ENCODE measurements at regions not wholly inside any gene's neighbourhood (a gene's known extent, or its start where the extent isn't known, plus 50 kb on each side); places are given as distances from the start of the nearest gene placed in this dataset.
"Not testable (repeated sequence)": the region's sequence is repeated elsewhere in the genome, so short reads cannot be mapped to it uniquely, and the experiment has no call there.

DNA sequence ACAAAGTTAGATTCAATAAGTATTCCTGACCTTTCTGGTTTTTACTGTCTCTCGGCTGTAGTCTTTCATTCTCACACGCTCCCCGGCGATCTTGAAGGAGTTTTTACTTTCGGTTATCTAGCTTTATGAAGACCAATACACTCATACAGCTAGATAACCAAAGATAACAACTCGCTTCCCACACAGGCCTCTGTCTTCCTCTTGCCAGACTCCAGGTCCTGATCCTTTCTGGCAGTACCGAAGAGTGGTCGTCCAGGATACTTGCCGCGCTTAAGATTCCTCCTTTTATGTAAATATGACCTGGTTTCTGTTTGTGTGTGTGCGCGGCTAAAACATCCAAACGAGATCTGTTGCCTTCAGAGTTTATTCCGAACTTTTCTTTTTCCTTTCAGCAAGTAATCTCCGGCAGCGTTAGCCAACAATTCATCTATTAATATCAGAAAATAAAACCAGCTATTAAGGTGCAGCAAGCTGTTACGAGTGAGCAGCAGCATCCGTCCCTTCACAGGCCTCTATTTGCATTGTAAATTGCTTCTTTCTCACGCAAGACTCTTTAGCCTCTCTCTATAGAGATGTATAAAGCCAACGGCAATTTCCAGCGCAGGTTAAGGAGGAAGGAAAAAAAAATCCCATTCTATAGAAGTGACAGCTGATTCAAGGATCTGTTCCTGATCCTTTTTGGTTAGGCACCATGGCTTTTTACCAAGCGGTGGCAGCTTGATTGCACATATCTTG is 216.1 kb downstream of the MEF2C start:
- DNase-seq, result no peak

GRCh38 chr5:88665750-88666215 is 217.2 kb downstream of the MEF2C start:
- DNase-seq, result no peak

- DNase-seq, result no peak
These were observed 218.3 kb downstream of the MEF2C start for GRCh38 chr5:88664645-88665044.

DNA sequence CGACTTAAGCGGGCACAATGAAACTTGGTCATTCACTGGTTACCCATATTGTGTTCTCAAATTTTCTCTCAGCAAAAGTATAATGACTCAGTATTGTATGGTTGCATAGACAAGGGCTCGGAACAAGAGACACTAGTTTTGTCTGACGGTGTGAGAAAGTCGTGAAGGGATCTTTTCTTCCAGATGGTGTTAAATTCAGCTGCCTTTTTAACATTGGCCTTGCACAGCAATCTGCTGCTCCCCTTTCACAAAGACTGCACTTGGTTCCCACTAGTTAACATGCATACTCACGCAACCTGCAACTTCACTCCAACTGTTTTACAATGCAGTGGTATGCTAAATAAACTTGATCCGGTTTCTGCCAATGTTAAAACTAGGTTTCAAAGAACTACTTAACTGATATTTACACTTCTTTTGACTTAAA is 219.2 kb downstream of the MEF2C start:
- no peak for DNase-seq

DNA sequence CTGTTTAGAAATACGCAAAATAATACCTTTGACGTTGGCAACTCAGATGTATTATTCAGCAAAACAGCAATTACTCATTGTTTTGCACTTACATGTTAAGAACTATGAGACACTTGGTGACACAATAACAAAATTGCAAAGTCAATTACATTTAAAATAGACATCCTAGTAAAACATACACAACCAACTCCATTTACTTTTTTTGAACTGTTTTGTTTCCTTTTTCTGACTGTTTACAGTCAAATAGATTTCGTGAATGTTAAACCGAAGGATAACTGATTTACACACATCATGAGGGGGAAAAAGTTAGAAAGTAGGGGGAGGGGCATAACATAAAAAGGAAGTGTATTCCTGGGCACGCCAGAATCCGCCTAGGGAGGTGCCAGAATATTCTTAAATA is 220.1 kb downstream of the MEF2C start:
- DNase-seq, result no peak

DNA sequence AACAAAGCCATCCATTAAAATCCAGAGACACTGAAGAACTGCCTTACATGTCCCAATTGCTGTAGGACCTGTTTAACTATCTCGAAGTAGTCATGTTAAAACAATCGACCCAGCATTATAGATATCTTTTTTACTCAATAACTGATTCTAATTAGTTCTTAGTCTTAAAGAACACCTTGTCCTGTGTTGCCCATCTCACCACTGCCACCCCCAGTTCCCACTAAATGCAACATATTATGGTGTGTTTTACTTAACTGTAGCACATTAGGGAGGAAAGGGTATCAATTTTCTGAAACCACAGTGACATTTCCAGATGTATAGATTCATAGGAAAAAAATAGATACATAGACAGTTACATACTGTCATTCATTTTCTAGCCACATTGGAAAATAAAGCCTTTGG is 221.2 kb downstream of the MEF2C start:
- no peak for DNase-seq

GRCh38 chr5:88660947-88661805 is 221.8 kb downstream of the MEF2C start:
- no peak for DNase-seq

DNA sequence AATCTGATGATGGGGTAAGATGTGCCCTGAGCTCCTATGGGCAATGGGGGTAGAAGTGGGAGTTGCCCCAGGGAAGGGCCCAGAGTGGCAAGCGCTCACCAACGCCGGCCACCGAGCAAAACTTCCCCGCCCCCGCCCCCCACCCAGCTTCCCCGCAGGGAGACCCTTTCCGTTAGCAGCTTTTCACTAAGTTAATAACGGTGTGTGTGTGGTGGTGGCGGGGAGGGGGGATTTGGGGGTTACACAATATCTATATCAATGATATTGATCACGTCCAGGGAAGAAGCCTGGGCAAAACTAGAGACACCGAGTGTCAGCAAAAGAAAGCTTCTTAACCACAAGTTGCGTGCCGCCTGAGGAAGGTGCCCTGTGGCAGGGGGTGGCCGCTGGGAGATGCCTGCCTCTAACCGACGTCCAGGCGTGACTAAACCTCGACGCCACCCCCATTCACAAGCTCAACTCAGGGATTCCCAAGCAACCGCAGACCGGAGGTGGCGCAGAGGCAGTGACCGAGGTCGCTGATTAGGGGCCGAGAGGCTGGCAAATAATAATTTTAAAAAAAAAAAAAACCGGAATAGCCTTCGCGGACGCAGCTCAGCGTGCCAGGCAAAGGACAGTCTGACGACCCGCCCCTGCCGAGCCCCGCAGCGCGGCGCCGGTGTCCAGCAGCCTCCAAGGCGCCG is 222.6 kb downstream of the MEF2C start:
- DNase-seq, result no peak

- DNase-seq, result no peak
These were observed 223.3 kb downstream of the MEF2C start for GRCh38 chr5:88659529-88660263.

- no peak for DNase-seq
These were observed 224.1 kb downstream of the MEF2C start for GRCh38 chr5:88658886-88659285.

- no peak for DNase-seq
These were observed 224.8 kb downstream of the MEF2C start for GRCh38 chr5:88657906-88658775.

DNA sequence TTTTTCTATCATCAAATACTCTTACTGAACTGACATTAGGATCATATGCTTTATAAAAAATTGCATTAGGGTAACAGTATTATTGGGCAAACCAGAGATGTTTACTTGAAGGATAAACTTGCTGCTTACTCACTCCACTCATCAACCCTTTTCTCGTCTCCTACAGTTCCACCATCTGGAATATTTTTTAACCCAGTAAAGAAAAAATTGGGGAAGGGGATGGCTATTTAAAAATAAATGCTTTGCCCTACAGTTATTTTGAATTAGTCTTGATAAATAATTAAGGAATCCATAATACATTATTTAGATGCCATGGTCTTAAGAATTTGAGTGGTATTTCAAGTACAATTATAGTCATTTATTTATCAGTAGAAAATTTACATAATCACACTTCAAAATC is 225.8 kb downstream of the MEF2C start:
- DNase-seq, result no peak

- no peak for DNase-seq
These were observed 226.6 kb downstream of the MEF2C start for GRCh38 chr5:88656221-88656950.

GRCh38 chr5:88653471-88653870 is 229.5 kb downstream of the MEF2C start:
- no peak for DNase-seq

- DNase-seq, result no peak
These were observed 235.1 kb downstream of the MEF2C start for GRCh38 chr5:88647901-88648300.

DNA sequence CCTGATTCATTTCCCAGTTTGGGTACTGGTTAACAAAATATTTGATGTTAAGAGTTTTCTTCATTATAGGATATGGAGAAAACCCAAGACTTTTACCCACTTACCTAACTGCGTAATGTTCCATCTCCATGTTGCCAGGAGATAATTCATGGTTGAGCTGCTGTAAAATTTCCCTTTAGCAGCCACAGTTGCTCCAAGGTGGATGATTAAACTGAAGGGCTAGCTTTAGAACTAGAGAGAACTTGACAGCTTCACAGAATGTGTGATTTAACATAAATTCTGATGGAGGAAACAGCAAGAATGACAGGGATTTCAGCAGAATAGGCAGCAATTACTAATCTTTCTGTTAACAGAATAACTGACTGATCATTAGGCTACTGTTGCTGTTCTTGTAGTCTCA is 236.1 kb downstream of the MEF2C start:
- no peak for DNase-seq

DNA sequence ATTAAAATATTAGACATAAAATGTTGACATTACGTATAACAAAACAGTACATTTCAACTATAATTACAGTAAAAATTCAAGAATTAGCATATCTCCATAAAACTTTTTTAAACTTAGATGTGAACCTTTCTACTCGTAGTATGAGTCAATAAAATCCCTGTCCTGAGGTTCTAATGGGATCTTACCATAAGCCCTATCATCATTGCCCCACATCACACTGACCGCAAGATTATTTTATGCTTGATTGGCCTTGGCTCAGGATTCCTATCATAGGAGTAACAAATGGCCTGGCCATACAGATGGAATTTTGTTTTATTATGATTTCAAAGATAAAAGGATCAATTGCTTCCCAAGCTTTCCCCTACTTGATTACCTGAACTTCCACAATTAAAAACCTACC is 238.3 kb downstream of the MEF2C start:
- DNase-seq, result no peak

DNA sequence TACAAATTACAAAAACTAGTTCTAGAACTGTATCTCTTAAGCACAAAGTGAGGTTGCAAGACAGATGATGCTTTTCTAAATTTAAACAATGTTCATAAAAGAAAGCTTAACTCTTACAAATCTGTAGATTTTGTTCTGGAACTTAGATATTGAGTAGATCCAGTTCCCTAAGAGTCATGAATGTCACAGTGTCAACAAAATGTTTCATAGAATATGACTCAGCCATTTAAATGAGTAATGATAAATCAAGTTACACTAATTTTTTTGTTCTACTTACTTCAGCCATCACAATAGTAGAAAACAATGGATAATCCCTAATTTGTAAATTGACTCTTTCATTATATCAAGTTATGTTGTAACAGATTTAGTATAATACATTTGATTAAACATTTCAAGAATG is 239.7 kb downstream of the MEF2C start:
- DNase-seq, result no peak

- DNase-seq, result no peak
These were observed 249.0 kb downstream of the MEF2C start for GRCh38 chr5:88634014-88634413.

GRCh38 chr5:88622890-88623289 is 260.1 kb downstream of the MEF2C start:
- DNase-seq, result not testable (repeated sequence)

GRCh38 chr5:88615767-88616166 is 267.2 kb downstream of the MEF2C start:
- not testable (repeated sequence) for DNase-seq

Data from activated naive CD4-positive, alpha-beta T cell treated with Interleukin-2 at 50 U/mL for 16 hours (primary cell).